GM18505 (cell line): ENCODE measurements at regions not wholly inside any gene's neighbourhood (a gene's known extent, or its start where the extent isn't known, plus 50 kb on each side); places are given as distances from the start of the nearest gene placed in this dataset.

ENCODE experiments used
- ATAC-seq: cut with Tn5 transposase; IDR thresholded peaks from one replicate; pipeline ENCODE4 v1.9.1; 2021; ENCODE audit not compliant: unreplicated experiment
- POLR2A ChIP-seq: IDR thresholded peaks from 4 replicates; pipeline ENCODE4 v1.6.1; 2011; ENCODE audit warnings: borderline replicate concordance; ENCODE audit not compliant: insufficient read depth, insufficient read length; ENCODE audit errors: extremely low read depth

DNA sequence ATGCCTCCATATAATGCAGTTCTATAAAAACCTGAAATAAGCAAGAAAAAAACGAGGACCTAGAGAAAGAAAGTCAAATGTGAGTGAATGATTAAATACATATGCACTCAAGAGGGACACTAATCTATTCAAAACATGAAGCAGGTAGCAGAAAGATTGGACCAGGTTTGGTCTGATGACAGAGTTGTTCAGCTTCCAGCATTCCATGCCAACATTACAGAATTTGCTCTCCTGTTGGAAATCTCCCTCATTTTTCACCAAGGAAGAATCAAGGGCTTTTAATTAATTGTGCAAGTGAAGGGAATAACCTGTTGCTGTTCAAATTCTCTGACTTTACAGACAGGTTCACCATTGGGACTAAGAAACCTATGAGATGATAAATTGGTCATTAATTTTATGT, 379.0 kb upstream of the RASGEF1B start:
- no peak for TF ChIP-seq POLR2A
- ATAC-seq: no peak

DNA sequence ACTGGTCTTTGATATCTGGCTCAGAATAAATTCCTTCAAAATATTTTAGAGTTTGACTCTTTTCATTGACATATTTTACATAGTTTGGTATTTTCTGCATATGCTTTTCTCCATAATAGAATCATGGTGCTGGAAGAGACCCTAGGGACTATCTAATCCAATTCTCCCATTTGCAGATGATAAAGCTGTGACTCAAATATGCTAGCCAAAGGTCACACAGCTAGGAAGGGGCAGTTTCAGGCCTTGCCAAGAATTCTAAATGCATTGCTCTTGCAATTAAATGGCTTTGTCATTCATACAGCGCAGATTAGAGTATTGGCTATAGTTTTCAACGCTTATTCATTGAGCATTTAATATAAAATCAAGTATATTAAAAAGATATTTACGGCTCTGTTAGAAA, 374.1 kb upstream of the RASGEF1B start:
- no peak for ATAC-seq

DNA sequence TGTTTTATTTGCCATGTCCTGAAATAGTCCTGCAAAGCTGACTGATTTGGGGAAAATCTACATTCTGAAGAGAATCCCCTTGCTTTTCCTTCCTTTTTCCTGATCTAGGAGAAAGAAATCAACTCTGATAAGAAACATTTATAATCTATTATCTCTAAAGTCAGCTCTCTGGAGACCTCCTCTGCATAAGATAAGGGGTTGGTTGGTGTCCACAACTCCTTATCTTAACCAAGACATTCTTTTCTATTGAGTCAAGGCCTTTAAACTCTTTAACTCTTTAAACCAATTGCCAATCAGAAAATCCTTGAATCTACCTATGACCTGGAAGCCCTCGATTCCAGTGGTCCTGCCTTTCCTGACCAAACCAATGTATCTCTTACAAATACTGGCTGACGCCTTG, 373.6 kb upstream of the RASGEF1B start:
- no peak for ATAC-seq

More for the DNA sequence above, 374.1 kb upstream of the RASGEF1B start:
- no peak for TF ChIP-seq POLR2A

DNA sequence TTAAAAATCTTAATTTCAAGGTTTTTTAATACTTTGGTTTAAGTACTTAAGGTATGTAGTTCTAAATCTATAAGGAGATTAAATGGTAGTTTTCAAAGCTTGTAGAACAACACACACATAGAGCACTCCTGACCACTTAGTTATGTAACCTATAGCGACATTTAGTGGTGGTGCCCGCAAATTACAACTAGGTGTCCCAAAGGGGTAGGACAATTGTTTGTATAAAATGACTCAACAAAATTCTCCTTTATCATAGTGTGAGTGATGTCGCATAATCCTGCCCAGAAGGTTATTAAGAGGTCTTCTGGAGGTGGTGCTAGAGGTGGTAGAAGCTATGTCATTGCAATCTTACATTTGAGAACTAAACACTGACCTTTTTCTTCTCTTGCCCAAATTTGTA, 373.0 kb upstream of the RASGEF1B start:
- no peak for TF ChIP-seq POLR2A
- peak; percentile 88 for ATAC-seq

More for the DNA sequence above, 373.6 kb upstream of the RASGEF1B start:
- TF ChIP-seq POLR2A: no peak

DNA sequence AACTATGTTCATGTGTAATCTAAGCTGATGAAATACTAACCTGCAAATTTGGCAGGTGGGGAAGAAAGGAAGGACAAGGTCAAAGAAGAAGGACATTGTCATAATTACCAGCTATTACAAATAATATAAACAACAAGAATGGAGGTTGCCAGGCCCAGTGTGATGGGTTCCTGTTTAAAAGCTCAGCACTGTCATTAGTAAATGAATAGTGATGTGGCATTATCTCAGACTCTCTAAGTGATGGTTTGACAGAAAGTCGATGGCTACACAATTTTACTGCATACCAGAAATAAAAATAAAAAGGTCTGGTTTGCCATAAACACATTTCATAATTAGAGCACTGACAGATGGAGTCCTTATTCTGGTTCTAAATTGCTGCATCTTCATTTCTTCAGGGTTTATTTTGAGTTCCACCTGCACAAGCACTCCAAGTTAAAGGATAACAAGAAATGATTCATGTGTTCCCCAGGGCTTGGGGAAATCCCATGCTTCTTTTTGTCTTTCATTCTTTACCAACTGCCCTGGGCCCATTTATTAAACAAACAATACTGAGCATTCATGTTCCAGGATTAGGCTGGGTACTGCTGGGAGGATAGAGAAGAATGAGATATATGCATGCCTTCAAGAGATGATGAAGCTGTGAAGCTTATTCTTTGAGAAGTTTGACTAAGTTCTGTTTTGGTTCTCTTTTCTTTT, 367.8 kb upstream of the RASGEF1B start:
- no peak for TF ChIP-seq POLR2A
- no peak for ATAC-seq

DNA sequence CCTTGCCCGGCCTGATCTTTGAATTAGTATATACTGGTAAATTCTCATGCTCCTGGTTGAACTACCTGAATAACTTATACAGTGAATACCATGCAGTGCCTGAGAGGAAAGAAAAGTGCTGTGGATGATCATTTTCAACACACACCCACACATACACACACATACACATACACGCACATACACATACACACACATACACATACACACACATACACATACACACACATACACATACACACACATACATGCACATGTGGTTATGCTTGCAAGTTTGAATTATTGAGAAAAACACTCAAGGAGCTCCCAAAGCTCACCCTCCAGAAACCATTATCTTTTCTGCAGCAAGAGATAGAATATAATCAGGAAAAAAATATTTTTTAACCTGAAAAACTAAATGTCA, 366.9 kb upstream of the RASGEF1B start:
- ATAC-seq: no peak

DNA sequence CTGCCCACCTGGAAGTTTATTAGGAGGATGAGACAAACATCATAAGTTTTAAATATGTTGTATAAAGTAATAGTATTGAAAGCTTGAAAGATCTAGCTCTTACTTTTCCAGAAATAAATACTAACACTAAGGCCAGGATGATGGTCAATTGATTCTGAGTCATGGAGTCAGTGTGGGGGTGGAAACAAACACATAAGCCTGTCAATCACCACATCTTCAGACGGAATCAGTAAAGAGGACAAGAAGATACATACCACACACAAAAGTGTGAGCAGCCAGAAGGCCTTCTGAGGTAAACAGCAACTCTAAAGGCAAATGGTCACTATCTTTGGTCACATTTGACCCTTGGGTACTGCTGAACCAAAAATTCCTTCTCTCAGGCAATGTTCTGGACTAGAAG, 365.0 kb upstream of the RASGEF1B start:
- no peak for TF ChIP-seq POLR2A
- no peak for ATAC-seq

More for the DNA sequence above, 366.9 kb upstream of the RASGEF1B start:
- no peak for TF ChIP-seq POLR2A

DNA sequence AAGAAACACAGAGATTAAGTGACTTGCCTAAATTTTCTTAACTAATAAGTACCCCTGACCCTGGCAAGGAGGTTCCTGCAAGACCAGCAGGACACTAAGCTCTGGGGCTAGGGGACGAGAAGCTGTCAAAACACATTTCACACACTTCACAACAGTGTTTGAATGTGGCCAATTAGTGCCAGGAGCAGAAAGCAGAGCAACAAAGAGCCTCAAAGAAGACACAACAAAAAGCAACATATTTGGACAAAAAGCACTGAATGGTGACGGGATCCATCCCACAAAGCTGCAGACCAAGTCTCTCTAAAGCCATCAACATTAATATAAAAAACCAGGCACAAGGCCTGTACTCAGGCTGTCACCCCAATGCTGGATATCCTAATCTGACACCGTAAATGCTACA, 361.9 kb upstream of the RASGEF1B start:
- no peak for ATAC-seq
- no peak for TF ChIP-seq POLR2A

DNA sequence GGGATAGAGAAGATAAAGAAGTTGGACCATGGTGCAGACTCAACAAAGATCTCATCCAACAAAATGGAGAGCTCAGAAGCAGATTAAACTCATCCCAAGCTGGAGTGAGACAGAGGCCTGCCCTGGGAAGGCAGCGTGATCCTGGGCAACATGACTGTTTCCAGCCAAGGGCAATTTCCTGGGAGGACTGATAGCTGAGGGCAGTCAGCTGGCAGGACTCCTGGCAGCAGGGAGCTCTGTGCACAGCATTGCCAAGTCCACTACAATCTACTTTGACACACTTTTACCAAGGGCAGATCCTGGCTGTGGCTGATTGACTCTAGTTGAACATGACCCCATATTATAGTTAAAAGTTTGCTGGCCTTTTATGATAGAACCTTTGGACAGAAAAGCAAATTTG, 357.3 kb upstream of the RASGEF1B start:
- no peak for TF ChIP-seq POLR2A
- no peak for ATAC-seq

DNA sequence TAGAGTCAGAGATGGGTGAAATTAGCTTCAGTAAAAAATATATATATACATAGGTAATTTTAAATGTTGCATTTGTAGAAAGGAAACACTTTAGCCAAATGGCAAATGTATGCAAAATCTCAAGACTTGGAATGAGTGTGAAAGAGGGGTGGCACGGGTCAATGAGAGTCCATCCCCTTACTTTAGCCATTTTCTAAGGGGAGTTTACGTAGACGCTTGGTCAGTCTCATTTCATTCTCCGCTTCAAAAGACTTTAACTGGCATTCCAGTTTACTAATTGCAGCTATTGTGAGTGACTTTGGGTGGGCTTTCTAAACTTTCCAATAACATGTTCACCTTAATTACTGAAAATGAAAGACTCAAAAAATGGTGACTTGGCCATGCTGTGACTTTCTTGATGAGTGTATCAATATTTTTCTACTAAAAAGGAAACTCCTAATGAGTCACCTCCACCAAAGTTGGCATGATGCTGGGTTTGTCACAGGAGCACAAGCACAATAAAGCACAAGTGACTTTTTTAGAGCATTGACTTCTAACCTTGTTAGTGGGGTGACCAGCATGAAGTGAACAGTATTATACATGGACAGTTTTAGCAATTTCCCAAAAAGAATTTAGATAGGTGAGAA, 356.0 kb upstream of the RASGEF1B start:
- ATAC-seq: peak; percentile 68
- TF ChIP-seq POLR2A: no peak

DNA sequence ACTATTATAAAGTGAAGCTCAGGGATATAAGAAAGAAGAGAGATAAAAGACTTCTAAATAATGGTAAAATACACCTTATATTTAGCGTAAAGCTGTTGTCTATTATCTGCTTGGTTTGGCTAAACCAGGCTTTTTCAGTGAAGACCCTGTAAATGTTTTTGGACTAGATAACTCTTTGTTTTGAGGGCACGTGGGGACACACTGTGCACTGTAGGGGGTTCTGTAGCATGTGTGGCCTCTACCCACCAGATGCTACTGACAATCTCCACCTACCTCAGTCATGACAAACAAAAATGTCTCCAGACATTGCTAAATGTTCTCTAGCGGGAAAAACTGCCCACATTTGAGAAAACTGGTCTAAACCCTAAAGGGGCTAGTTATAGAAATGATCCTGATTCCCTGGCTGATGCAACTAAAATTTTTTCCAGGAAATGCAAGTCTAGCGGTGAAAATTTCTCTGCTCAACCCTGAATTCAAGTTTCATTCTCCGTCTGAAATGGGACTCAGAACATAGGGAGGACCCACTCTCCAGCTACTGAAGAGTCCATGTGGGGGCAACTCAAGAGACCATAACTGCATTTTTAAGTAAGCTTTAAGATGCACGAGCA, 355.2 kb upstream of the RASGEF1B start:
- ATAC-seq: no peak
- no peak for TF ChIP-seq POLR2A

DNA sequence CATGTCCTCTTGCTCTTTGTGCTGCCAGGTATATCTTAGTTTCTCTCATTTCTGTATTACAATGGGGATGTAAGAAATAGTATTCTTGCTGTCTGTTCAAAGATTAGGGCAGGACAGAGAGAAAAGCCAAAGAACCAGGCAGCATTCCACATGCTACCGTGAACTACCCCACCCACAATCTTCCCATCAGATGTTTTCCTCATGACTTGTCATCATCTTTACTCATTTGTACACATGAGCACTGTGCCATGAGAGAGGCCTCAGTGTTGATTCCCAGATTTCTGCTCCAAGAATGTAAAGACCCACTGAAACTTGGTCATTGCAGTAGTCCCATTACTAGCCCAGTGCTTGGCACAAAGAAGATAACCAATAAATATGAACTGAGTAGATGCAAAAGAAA, 354.6 kb upstream of the RASGEF1B start:
- no peak for TF ChIP-seq POLR2A

DNA sequence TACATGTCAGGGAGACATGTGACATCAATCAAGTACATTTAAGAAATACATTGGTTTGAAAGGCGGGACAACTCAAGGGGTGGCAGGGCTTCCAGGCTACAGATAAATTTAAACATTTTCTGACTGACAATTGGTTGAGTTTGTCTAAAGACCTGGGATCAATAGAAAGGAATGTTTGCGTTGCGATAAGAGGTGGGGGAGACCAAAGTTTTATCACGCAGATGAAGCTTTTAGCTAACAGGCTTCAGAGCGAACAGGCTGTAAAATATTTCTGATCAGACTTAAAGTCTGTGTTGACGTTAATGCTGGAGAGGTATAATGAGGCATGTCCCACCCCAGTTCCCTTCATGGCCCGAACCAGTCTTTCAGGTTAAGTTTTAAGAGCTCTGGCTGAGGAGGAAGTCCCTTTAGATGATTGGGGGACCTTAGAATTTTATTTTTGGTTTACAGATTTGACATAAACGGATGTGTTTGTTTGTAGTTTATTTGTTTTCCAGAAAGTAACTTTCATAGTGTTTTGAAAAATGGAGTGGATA, 346.7 kb upstream of the RASGEF1B start:
- no peak for TF ChIP-seq POLR2A
- no peak for ATAC-seq

More for the DNA sequence above, 354.6 kb upstream of the RASGEF1B start:
- ATAC-seq: no peak
